HepG2 (cell line): ENCODE measurements at regions not wholly inside any gene's neighbourhood (a gene's known extent, or its start where the extent isn't known, plus 50 kb on each side); places are given as distances from the start of the nearest gene placed in this dataset.

Source experiments
- ARID5B ChIP-seq: IDR thresholded peaks from 2 replicates; pipeline ENCODE4 v1.4.0; 2020; ENCODE audit warnings: mild to moderate bottlenecking, missing genetic modification reagents
- EED ChIP-seq: sonication (generic); formaldehyde crosslinking; IDR thresholded peaks from 2 replicates; pipeline ENCODE4 v1.5.0; 2020; ENCODE audit warnings: mild to moderate bottlenecking, missing genetic modification reagents
- FIP1L1 ChIP-seq: fragments of 200-400 bp; formaldehyde crosslinking; IDR thresholded peaks from 2 replicates; pipeline ENCODE4 v1.6.1; 2018; ENCODE audit warnings: low read depth, mild to moderate bottlenecking, low read length, moderate library complexity, borderline replicate concordance; ENCODE audit not compliant: insufficient read depth
- GRHL1 ChIP-seq: sonication (generic); formaldehyde crosslinking; conservative IDR thresholded peaks from 2 replicates; pipeline ENCODE4 v1.8.0; 2022; ENCODE audit warnings: missing genetic modification reagents
- HDAC2 ChIP-seq: sonication (generic); formaldehyde crosslinking; IDR thresholded peaks from 2 replicates; pipeline ENCODE4 v1.4.0; 2020; ENCODE audit warnings: missing genetic modification reagents
- HNRNPH1 ChIP-seq: fragments of 200-400 bp; formaldehyde crosslinking; optimal IDR thresholded peaks from 2 replicates; pipeline ENCODE3; 2017; ENCODE audit warnings: mild to moderate bottlenecking, low read depth, low read length
- KAT7 ChIP-seq: IDR thresholded peaks from 2 replicates; pipeline ENCODE4 v1.6.1; 2018; ENCODE audit warnings: borderline replicate concordance, missing compliant biosample characterization
- LCORL ChIP-seq, 2 experiments: fragments of 450-650 bp in 1 of 2; sonication (generic) in 1 of 2; formaldehyde crosslinking in 1 of 2; IDR thresholded peaks; 2 replicates each; pipeline versions ENCODE4 v1.5.0 to v1.6.1; 2017 to 2020; ENCODE audit warnings: antibody characterized with exemption in 1 of 2, missing genetic modification reagents in 1 of 2
- MAFG ChIP-seq: sonication (generic); formaldehyde crosslinking; IDR thresholded peaks from 2 replicates; pipeline ENCODE4 v1.5.1; 2020; ENCODE audit warnings: mild to moderate bottlenecking, missing genetic modification reagents
- NCOA2 ChIP-seq: sonication (generic); formaldehyde crosslinking; IDR thresholded peaks from 2 replicates; pipeline ENCODE4 v1.8.0; 2022; ENCODE audit warnings: inconsistent platforms
- NR2F1 ChIP-seq, 2 experiments: fragments of 450-650 bp in 1 of 2; formaldehyde crosslinking in 1 of 2; IDR thresholded peaks; 2 replicates each; pipeline versions ENCODE4 v1.5.0 to v1.6.1; 2016 to 2020; ENCODE audit warnings: mild to moderate bottlenecking in 1 of 2, missing compliant biosample characterization in 1 of 2, missing genetic modification reagents in 1 of 2, moderate library complexity in 1 of 2
- PLSCR1 ChIP-seq: sonication (generic); formaldehyde crosslinking; IDR thresholded peaks from 2 replicates; pipeline ENCODE4 v1.5.0; 2020; ENCODE audit warnings: missing genetic modification reagents, mild to moderate bottlenecking, borderline replicate concordance
- PTBP1 ChIP-seq: fragments of 200-400 bp; formaldehyde crosslinking; IDR thresholded peaks from 2 replicates; pipeline ENCODE4 v1.6.1; 2018; ENCODE audit warnings: low read length, low read depth; ENCODE audit not compliant: poor library complexity, severe bottlenecking
- TAF1 ChIP-seq: sonication (generic); formaldehyde crosslinking; IDR thresholded peaks from 2 replicates; pipeline ENCODE4 v1.4.0; 2020; ENCODE audit warnings: missing genetic modification reagents
- TEF ChIP-seq: sonication (generic); formaldehyde crosslinking; IDR thresholded peaks from 2 replicates; pipeline ENCODE4 v1.5.0; 2020; ENCODE audit warnings: missing genetic modification reagents
- TOE1 ChIP-seq: sonication (generic); formaldehyde crosslinking; IDR thresholded peaks from 2 replicates; pipeline ENCODE4 v1.4.0; 2020; ENCODE audit warnings: mild to moderate bottlenecking, missing genetic modification reagents
- ZNF275 ChIP-seq: sonication (generic); formaldehyde crosslinking; IDR thresholded peaks from 2 replicates; pipeline ENCODE4 v1.8.0; 2022; ENCODE audit warnings: missing genetic modification reagents, mild to moderate bottlenecking, inconsistent platforms, borderline replicate concordance
- ZNF362 ChIP-seq: sonication (generic); formaldehyde crosslinking; IDR thresholded peaks from 2 replicates; pipeline ENCODE4 v1.4.0; 2020; ENCODE audit warnings: missing genetic modification reagents, mild to moderate bottlenecking, borderline replicate concordance
- ZNF552 ChIP-seq: sonication (generic); formaldehyde crosslinking; IDR thresholded peaks from 2 replicates; pipeline ENCODE4 v1.9.0; 2022; ENCODE audit warnings: missing genetic modification reagents, mild to moderate bottlenecking, borderline replicate concordance
- ZNF619 ChIP-seq: sonication (generic); formaldehyde crosslinking; IDR thresholded peaks from 2 replicates; pipeline ENCODE4 v1.4.0; 2020; ENCODE audit warnings: mild to moderate bottlenecking, missing genetic modification reagents

- TF ChIP-seq HDAC2 (CRISPR knock-in tag) (0 out of 2 replicates have a peak, but pooled peaks have one; percentile 18), KAT7 (CRISPR knock-in tag) (no peak), LCORL (IDR thresholded peaks at IDR 0.05) (no peak), LCORL (CRISPR knock-in tag; IDR thresholded peaks at IDR 0.05) (0 out of 2 replicates have a peak, but pooled peaks have one; percentile 35), ZNF275 (CRISPR knock-in tag) (no peak), PLSCR1 (CRISPR knock-in tag) (no peak), TOE1 (no peak), ZNF552 (CRISPR knock-in tag) (no peak), TAF1 (CRISPR knock-in tag) (no peak), HNRNPH1 (no peak), GRHL1 (no peak), ZNF362 (CRISPR knock-in tag) (0 out of 2 replicates have a peak, but pooled peaks have one; percentile 16), MAFG (CRISPR knock-in tag) (no peak), NCOA2 (CRISPR knock-in tag) (no peak; the same call in 1 of the 2 replicates), NR2F1 (CRISPR knock-in tag; IDR thresholded peaks at IDR 0.05) (no peak), ZNF619 (CRISPR knock-in tag) (no peak), PTBP1 (no peak), EED (CRISPR knock-in tag) (no peak), TEF (CRISPR knock-in tag) (no peak), ARID5B (CRISPR knock-in tag) (0 out of 2 replicates have a peak, but pooled peaks have one; percentile 17), FIP1L1 (no peak)
These were observed 77.9 kb upstream of the DYNLRB2 start (continued) for GRCh38 chr16:80462917-80463316.
